ENCODE measurements at regions not wholly inside any gene's neighbourhood (a gene's known extent, or its start where the extent isn't known, plus 50 kb on each side); places are given as distances from the start of the nearest gene placed in this dataset.

GRCh38 chr12:107631715-107632114, 53.9 kb upstream of the PWP1 start:
- H3K27ac ChIP-seq (ENCODE audit: low read depth in 2 of 2, low read length in 2 of 2), result no peak overlapping the region
- H3K4me3 ChIP-seq (ENCODE audit: low read length in 2 of 2), result no peak overlapping the region
- no peaks in the 10 kb centered on the region for H3K9me3 ChIP-seq (ENCODE audit: control insufficient read depth in 2 of 2, low read length in 2 of 2)
- H3K27me3 ChIP-seq (ENCODE audit: control insufficient read depth in 2 of 2, insufficient read depth in 2 of 2, low read length in 2 of 2), result peaks cover 0 to 2% of the 10 kb centered on the region in 2 donors
- no peak overlapping the region for H3K9ac ChIP-seq (ENCODE audit: low read depth in 1 of 2, low read length in 2 of 2)
- H3K4me1 ChIP-seq (ENCODE audit: control insufficient read depth in 2 of 2, insufficient read depth in 2 of 2, low read length in 2 of 2), result no peaks in the 10 kb centered on the region
- H3K36me3 ChIP-seq (ENCODE audit: control insufficient read depth in 2 of 2, insufficient read depth in 2 of 2, low read length in 2 of 2), result no peaks in the 10 kb centered on the region

- Histone ChIP-seq H3K27me3 (ENCODE audit: control insufficient read depth in 2 of 2, insufficient read depth in 2 of 2, low read length in 2 of 2) (peaks cover 0 to 2% of the 10 kb centered on the region in 2 donors), H3K4me3 (ENCODE audit: low read length in 2 of 2) (no peak overlapping the region), H3K27ac (ENCODE audit: low read depth in 2 of 2, low read length in 2 of 2) (no peak overlapping the region), H3K9ac (ENCODE audit: low read depth in 1 of 2, low read length in 2 of 2) (no peak overlapping the region), H3K4me1 (ENCODE audit: control insufficient read depth in 2 of 2, insufficient read depth in 2 of 2, low read length in 2 of 2) (no peaks in the 10 kb centered on the region), H3K36me3 (ENCODE audit: control insufficient read depth in 2 of 2, insufficient read depth in 2 of 2, low read length in 2 of 2) (no peaks in the 10 kb centered on the region), H3K9me3 (ENCODE audit: control insufficient read depth in 2 of 2, low read length in 2 of 2) (no peaks in the 10 kb centered on the region)
Measured at GRCh38 chr12:107632246-107632645, 53.4 kb upstream of the PWP1 start.

GRCh38 chr12:107634530-107634929, 51.1 kb upstream of the PWP1 start:
- Histone ChIP-seq H3K9me3 (ENCODE audit: control insufficient read depth in 2 of 2, low read length in 2 of 2) (no peaks in the 10 kb centered on the region), H3K4me3 (ENCODE audit: low read length in 2 of 2) (no peak overlapping the region), H3K4me1 (ENCODE audit: control insufficient read depth in 2 of 2, insufficient read depth in 2 of 2, low read length in 2 of 2) (no peaks in the 10 kb centered on the region), H3K36me3 (ENCODE audit: control insufficient read depth in 2 of 2, insufficient read depth in 2 of 2, low read length in 2 of 2) (no peaks in the 10 kb centered on the region), H3K27ac (ENCODE audit: low read depth in 2 of 2, low read length in 2 of 2) (no peak overlapping the region), H3K9ac (ENCODE audit: low read depth in 1 of 2, low read length in 2 of 2) (no peak overlapping the region), H3K27me3 (ENCODE audit: control insufficient read depth in 2 of 2, insufficient read depth in 2 of 2, low read length in 2 of 2) (peaks cover 0 to 2% of the 10 kb centered on the region in 2 donors)

- Histone ChIP-seq H3K4me3 (ENCODE audit: low read length in 2 of 2) (no peak overlapping the region), H3K27ac (ENCODE audit: low read depth in 2 of 2, low read length in 2 of 2) (no peak overlapping the region), H3K9ac (ENCODE audit: low read depth in 1 of 2, low read length in 2 of 2) (no peak overlapping the region), H3K27me3 (ENCODE audit: control insufficient read depth in 2 of 2, insufficient read depth in 2 of 2, low read length in 2 of 2) (peaks cover 0 to 2% of the 10 kb centered on the region in 2 donors), H3K4me1 (ENCODE audit: control insufficient read depth in 2 of 2, insufficient read depth in 2 of 2, low read length in 2 of 2) (no peaks in the 10 kb centered on the region), H3K36me3 (ENCODE audit: control insufficient read depth in 2 of 2, insufficient read depth in 2 of 2, low read length in 2 of 2) (no peaks in the 10 kb centered on the region), H3K9me3 (ENCODE audit: control insufficient read depth in 2 of 2, low read length in 2 of 2) (no peaks in the 10 kb centered on the region)
Measured at GRCh38 chr12:107635139-107635538, 50.5 kb upstream of the PWP1 start.

All from mucosa of rectum (tissue), 2 donors.